GM23248 (cell line): ENCODE measurements at regions not wholly inside any gene's neighbourhood (a gene's known extent, or its start where the extent isn't known, plus 50 kb on each side); places are given as distances from the start of the nearest gene placed in this dataset.
"Not testable (repeated sequence)": the region's sequence is repeated elsewhere in the genome, so short reads cannot be mapped to it uniquely, and the experiment has no call there.

Source experiments
- EZH2 ChIP-seq: fragments of 200-600 bp; sonication (generic); IDR thresholded peaks from 2 replicates; pipeline ENCODE4 v1.6.1; 2018; ENCODE audit warnings: antibody characterized with exemption, mild to moderate bottlenecking; ENCODE audit not compliant: insufficient read depth, poor library complexity, severe bottlenecking
- EZH2phosphoT487 ChIP-seq: fragments of 200-600 bp; sonication (generic); IDR thresholded peaks from 2 replicates; pipeline ENCODE4 v1.6.1; 2018; ENCODE audit warnings: antibody characterized with exemption, moderate library complexity, mild to moderate bottlenecking, low read depth; ENCODE audit not compliant: insufficient read depth

GRCh38 chr3:87678984-87679660 is 379.7 kb downstream of the CGGBP1 start:
- TF ChIP-seq EZH2, EZH2phosphoT487: not testable (repeated sequence)
